Naive thymus-derived CD4-positive, alpha-beta T cell (primary cell): ENCODE measurements at regions not wholly inside any gene's neighbourhood (a gene's known extent, or its start where the extent isn't known, plus 50 kb on each side); places are given as distances from the start of the nearest gene placed in this dataset.

Experiments used
- ATAC-seq: fragments of 150-1000 bp; cut with Tn5 transposase; 2 replicates; pipeline ENCODE4 v1.10.0; 2021; ENCODE audit warnings: mild to moderate bottlenecking, moderate library complexity
- CTCF ChIA-PET: fragments of 350-600 bp; sonication (Branson Sonifier 250); formaldehyde crosslinking; loops from one replicate; lab custom pipeline; 2021; ENCODE audit warnings: antibody characterized with exemption; lab: Charles Lee
- POLR2A ChIA-PET: fragments of 350-600 bp; sonication (Branson Sonifier 250); formaldehyde crosslinking; loops from one replicate; lab custom pipeline; 2021; ENCODE audit warnings: antibody characterized with exemption, inconsistent platforms; lab: Charles Lee
- DNase-seq, 9 donors: peaks; one replicate each; pipeline versions ENCODE4 v3.0.0 to v3.0.0-alpha.2; 2020 to 2022; ENCODE audit warnings: mixed read lengths in 1 of 9
- H3K27ac ChIP-seq: one replicate; pipeline ENCODE4 v1.7.0; 2013; ENCODE audit warnings: mild to moderate bottlenecking, low read depth, low read length, moderate library complexity
- H3K27me3 ChIP-seq, 2 donors: one replicate each; pipeline ENCODE4 v1.7.0; 2013; ENCODE audit warnings: low read length in 2 of 2, mild to moderate bottlenecking in 2 of 2, moderate library complexity in 2 of 2; ENCODE audit not compliant: control insufficient read depth in 2 of 2, insufficient read depth in 2 of 2
- H3K36me3 ChIP-seq, 3 experiments: 1 replicate in 2 of 3; 2 replicates in 1 of 3; pipeline ENCODE4 v1.7.0; 2013; ENCODE audit warnings: low read length in 3 of 3, mild to moderate bottlenecking in 3 of 3, moderate library complexity in 1 of 3; ENCODE audit not compliant: insufficient read depth in 3 of 3, control insufficient read depth in 2 of 3
- H3K4me1 ChIP-seq, 2 donors: one replicate each; pipeline ENCODE4 v1.7.0; 2013; ENCODE audit warnings: low read length in 2 of 2, mild to moderate bottlenecking in 2 of 2, moderate library complexity in 1 of 2; ENCODE audit not compliant: control insufficient read depth in 2 of 2, insufficient read depth in 2 of 2
- H3K4me3 ChIP-seq: 2 replicates; pipeline ENCODE4 v1.7.0; 2013; ENCODE audit warnings: mild to moderate bottlenecking, low read length
- H3K9me3 ChIP-seq, 3 experiments: 1 replicate in 2 of 3; 2 replicates in 1 of 3; pipeline ENCODE4 v1.7.0; 2013; ENCODE audit warnings: low read length in 3 of 3; ENCODE audit not compliant: control insufficient read depth in 2 of 3
- H3K27ac Mint-ChIP-seq, 9 donors: one replicate each; pipeline ENCODE4 v1.8.0; 2020 to 2022; ENCODE audit warnings: mixed read lengths in 9 of 9, mild to moderate bottlenecking in 8 of 9, moderate library complexity in 5 of 9, inconsistent platforms in 2 of 9
- H3K27me3 Mint-ChIP-seq, 5 donors: one replicate each; pipeline ENCODE4 v1.8.0; 2021 to 2022; ENCODE audit warnings: mixed read lengths in 5 of 5, mild to moderate bottlenecking in 1 of 5
- H3K36me3 Mint-ChIP-seq, 5 donors: one replicate each; pipeline ENCODE4 v1.8.0; 2020 to 2022; ENCODE audit warnings: mixed read lengths in 5 of 5, mild to moderate bottlenecking in 3 of 5, inconsistent platforms in 1 of 5
- H3K4me1 Mint-ChIP-seq, 7 donors: one replicate each; pipeline ENCODE4 v1.8.0; 2020 to 2022; ENCODE audit warnings: mixed read lengths in 7 of 7, mild to moderate bottlenecking in 3 of 7, inconsistent platforms in 1 of 7
- H3K4me3 Mint-ChIP-seq, 10 donors: one replicate each; pipeline ENCODE4 v1.8.0; 2020 to 2022; ENCODE audit warnings: mild to moderate bottlenecking in 10 of 10, mixed read lengths in 10 of 10, moderate library complexity in 6 of 10, inconsistent platforms in 2 of 10
- H3K9me3 Mint-ChIP-seq, 11 donors: one replicate each; pipeline ENCODE4 v1.8.0; 2020 to 2022; ENCODE audit warnings: mixed read lengths in 11 of 11, mild to moderate bottlenecking in 4 of 11, inconsistent platforms in 1 of 11, moderate library complexity in 1 of 11
- intact Hi-C, 2 donors: fragments of 100-400 bp; cut with micrococcal nuclease; formaldehyde crosslinking; loops; one replicate each; pipeline ENCODE4 v1.15.1; 2023

DNA sequence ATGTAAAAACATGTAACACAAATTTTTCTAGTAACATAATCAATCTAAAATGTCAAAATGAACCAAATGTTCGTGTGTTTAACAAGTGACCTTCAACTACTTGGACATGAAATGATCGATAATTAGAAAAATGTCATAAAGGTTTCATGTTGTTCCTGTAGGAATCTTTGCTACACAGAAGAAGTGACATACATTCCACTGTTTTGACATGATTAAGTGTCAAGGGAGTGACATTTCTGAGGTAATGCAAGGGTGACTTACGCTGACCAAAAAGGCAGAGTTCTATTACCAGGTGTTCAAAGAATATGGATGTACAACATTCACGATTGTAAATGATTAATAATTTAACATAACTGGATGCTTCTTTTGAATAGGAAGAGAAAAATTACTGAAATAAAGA, 131.1 kb upstream of the ROBO1 start:
- CTCF ChIA-PET, result no interaction called here

DNA sequence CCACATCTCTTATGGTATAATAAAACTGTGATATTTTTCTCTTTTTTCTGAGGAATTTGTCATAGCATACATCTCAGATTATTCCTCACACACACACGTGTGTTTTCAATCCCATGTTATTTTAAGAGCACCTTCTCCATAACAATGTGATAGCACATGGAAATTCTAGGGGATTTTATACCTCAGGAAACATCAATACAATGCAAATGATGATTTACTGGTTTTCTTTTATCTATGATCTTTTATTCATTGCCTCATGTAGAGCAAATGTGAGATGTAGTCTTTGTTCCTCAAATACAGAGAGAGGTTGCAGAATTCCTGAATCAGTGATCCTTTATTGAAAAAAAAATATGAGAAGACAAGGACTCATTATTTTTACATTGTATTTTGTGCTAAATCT, 128.3 kb upstream of the ROBO1 start:
- no peak overlapping the region for H3K27ac ChIP-seq
- POLR2A ChIA-PET, result no interaction called here

More for the DNA sequence above, 131.1 kb upstream of the ROBO1 start:
- Mint-ChIP-seq H3K4me3 (no peak overlapping the region), H3K4me1 (peaks cover 0 to 2% (median 0%) of the 10 kb centered on the region in 7 donors), H3K27ac (no peak overlapping the region), H3K27me3 (no peaks in the 10 kb centered on the region), H3K9me3 (peaks cover 0 to 25% (median 3%) of the 10 kb centered on the region in 11 donors), H3K36me3 (no peaks in the 10 kb centered on the region)
- POLR2A ChIA-PET, result no interaction called here
- H3K4me3 ChIP-seq, result no peak overlapping the region
- DNase-seq (no peak), ATAC-seq (no peak)
- no peak overlapping the region for H3K27ac ChIP-seq
- H3K27me3 ChIP-seq, result no peaks in the 10 kb centered on the region
- H3K36me3 ChIP-seq, result peaks cover 0 to 4% (median 0%) of the 10 kb centered on the region in 3 experiments
- intact Hi-C loops, result no loop called here
- H3K9me3 ChIP-seq, result no peaks in the 10 kb centered on the region
- no peaks in the 10 kb centered on the region for H3K4me1 ChIP-seq

DNA sequence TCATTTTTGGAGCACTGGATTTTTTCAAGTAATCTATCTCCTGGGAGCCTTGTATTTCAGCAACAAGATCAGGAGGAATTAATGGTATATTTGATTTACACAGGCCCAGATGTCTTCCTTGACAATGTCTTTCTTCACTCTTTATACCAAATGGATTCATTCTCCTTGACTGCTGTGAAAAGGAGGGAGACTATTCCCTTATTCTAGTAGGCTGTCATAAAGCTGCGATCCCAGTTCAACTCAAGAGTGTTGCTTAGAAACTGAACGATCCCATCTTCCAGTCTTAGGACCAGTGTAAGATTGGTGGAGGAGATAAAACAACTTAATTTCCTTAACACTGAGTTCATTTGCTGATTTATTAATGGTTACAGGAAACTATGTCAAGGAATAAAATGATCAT, 119.4 kb upstream of the ROBO1 start:
- ChIA-PET CTCF (no interaction called here), POLR2A (no interaction called here)
- no peak overlapping the region for H3K4me3 Mint-ChIP-seq
- peaks cover 0 to 14% (median 3%) of the 10 kb centered on the region in 11 donors for H3K9me3 Mint-ChIP-seq
- Histone ChIP-seq H3K27ac (no peak overlapping the region), H3K36me3 (no peaks in the 10 kb centered on the region), H3K9me3 (no peaks in the 10 kb centered on the region), H3K4me1 (no peaks in the 10 kb centered on the region), H3K4me3 (no peak overlapping the region), H3K27me3 (no peaks in the 10 kb centered on the region)
- no peaks in the 10 kb centered on the region for H3K36me3 Mint-ChIP-seq
- H3K4me1 Mint-ChIP-seq, result no peaks in the 10 kb centered on the region
- no peak for DNase-seq
- intact Hi-C loops, result no loop called here
- no peak overlapping the region for H3K27ac Mint-ChIP-seq
- no peak for ATAC-seq
- H3K27me3 Mint-ChIP-seq, result no peaks in the 10 kb centered on the region

More for the DNA sequence above, 128.3 kb upstream of the ROBO1 start:
- DNase-seq (no peak), ATAC-seq (no peak)
- Mint-ChIP-seq H3K4me1 (peaks cover 0 to 2% (median 0%) of the 10 kb centered on the region in 7 donors), H3K9me3 (peaks cover 0 to 11% (median 3%) of the 10 kb centered on the region in 11 donors), H3K4me3 (no peak overlapping the region), H3K36me3 (no peaks in the 10 kb centered on the region), H3K27me3 (no peaks in the 10 kb centered on the region), H3K27ac (no peak overlapping the region)
- intact Hi-C loops, result no loop called here
- H3K9me3 ChIP-seq, result no peaks in the 10 kb centered on the region
- no peak overlapping the region for H3K4me3 ChIP-seq
- no peaks in the 10 kb centered on the region for H3K27me3 ChIP-seq
- CTCF ChIA-PET, result no interaction called here
- peaks cover 0 to 4% (median 0%) of the 10 kb centered on the region in 3 experiments for H3K36me3 ChIP-seq
- no peaks in the 10 kb centered on the region for H3K4me1 ChIP-seq

DNA sequence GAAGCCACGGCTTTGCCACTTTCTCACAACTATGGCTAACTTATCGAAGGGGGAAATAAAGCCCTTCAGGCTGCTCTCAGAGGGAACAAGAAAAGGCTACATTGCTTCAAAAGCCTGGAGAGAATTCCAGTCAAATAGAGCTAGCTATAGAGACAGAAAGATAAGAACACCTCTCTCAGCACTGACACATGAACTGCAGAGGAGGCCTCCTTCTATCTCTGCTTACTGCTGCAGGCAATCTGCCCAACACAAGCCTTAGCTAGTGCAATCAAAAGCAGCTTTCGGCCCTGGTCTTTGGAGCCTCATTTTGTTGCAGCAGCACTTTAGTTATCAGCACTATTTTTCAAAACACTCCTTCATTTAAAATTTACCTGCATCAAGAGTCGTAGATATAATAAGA, 118.4 kb upstream of the ROBO1 start:
- no peaks in the 10 kb centered on the region for H3K36me3 Mint-ChIP-seq
- intact Hi-C loops, result no loop called here
- no peak overlapping the region for H3K4me3 Mint-ChIP-seq
- DNase-seq (no peak), ATAC-seq (no peak)
- no peaks in the 10 kb centered on the region for H3K27me3 ChIP-seq
- no peak overlapping the region for H3K27ac ChIP-seq
- POLR2A ChIA-PET, result no interaction called here
- H3K4me1 ChIP-seq, result no peaks in the 10 kb centered on the region
- no peaks in the 10 kb centered on the region for H3K4me1 Mint-ChIP-seq
- H3K9me3 ChIP-seq, result no peaks in the 10 kb centered on the region
- no peak overlapping the region for H3K27ac Mint-ChIP-seq
- peaks cover 0 to 16% (median 3%) of the 10 kb centered on the region in 11 donors for H3K9me3 Mint-ChIP-seq
- H3K36me3 ChIP-seq, result no peaks in the 10 kb centered on the region
- CTCF ChIA-PET, result no interaction called here
- no peaks in the 10 kb centered on the region for H3K27me3 Mint-ChIP-seq
- H3K4me3 ChIP-seq, result no peak overlapping the region

DNA sequence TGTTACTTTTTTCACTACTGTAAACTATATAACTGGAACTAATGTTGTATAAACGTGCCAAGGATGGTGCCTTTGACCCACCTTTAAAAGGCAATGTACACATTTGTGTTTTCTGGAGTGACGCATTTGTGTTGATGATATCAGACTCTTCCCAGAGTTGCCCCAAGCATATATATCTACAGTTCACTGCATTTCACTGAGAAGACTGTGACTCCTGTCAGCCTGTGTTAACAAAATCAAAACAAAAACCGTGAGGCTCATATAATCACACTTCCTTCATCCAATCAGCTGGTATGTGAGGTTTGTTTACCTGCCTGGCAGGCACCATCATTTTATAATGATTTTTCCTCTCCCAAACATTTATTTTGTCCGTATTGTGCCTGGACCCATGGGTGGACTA, 117.6 kb upstream of the ROBO1 start:
- no peaks in the 10 kb centered on the region for H3K4me1 Mint-ChIP-seq
- ATAC-seq (no peak), DNase-seq (no peak)
- Histone ChIP-seq H3K36me3 (no peaks in the 10 kb centered on the region), H3K9me3 (no peaks in the 10 kb centered on the region), H3K4me3 (no peak overlapping the region), H3K27me3 (no peaks in the 10 kb centered on the region), H3K4me1 (no peaks in the 10 kb centered on the region), H3K27ac (no peak overlapping the region)
- peaks cover 0 to 22% (median 3%) of the 10 kb centered on the region in 11 donors for H3K9me3 Mint-ChIP-seq
- ChIA-PET POLR2A (no interaction called here), CTCF (no interaction called here)
- no peaks in the 10 kb centered on the region for H3K36me3 Mint-ChIP-seq
- intact Hi-C loops, result no loop called here
- no peak overlapping the region for H3K27ac Mint-ChIP-seq
- no peak overlapping the region for H3K4me3 Mint-ChIP-seq
- no peaks in the 10 kb centered on the region for H3K27me3 Mint-ChIP-seq

DNA sequence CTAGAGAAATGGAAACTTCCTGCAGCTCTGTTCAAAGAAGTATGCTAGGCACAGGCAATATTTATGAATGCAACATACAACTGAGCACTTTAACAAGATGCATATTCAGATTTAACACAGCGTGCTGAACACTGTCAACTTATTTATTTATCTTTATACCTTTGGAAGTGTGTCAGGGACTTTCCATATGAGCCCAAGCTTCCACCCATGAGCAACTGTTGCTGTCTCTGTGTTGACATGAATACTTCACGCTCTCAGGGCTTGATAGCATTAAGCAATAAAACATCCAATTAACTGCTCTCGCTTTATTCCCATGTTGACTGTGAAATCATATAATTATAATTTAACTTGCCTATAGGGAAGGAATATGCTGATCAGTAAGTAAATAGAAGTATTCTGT, 116.6 kb upstream of the ROBO1 start:
- no peaks in the 10 kb centered on the region for H3K4me1 ChIP-seq
- H3K9me3 Mint-ChIP-seq, result peaks cover 0 to 19% (median 3%) of the 10 kb centered on the region in 11 donors
- ChIA-PET CTCF (no interaction called here), POLR2A (no interaction called here)
- no peaks in the 10 kb centered on the region for H3K36me3 ChIP-seq
- H3K4me3 ChIP-seq, result no peak overlapping the region
- H3K36me3 Mint-ChIP-seq, result no peaks in the 10 kb centered on the region
- H3K4me3 Mint-ChIP-seq, result no peak overlapping the region
- no peak for ATAC-seq
- no peak overlapping the region for H3K27ac ChIP-seq
- no peak overlapping the region for H3K27ac Mint-ChIP-seq
- no peaks in the 10 kb centered on the region for H3K27me3 Mint-ChIP-seq
- no peaks in the 10 kb centered on the region for H3K9me3 ChIP-seq
- H3K4me1 Mint-ChIP-seq, result no peaks in the 10 kb centered on the region
- H3K27me3 ChIP-seq, result no peaks in the 10 kb centered on the region
- intact Hi-C loops, result no loop called here
- no peak for DNase-seq

DNA sequence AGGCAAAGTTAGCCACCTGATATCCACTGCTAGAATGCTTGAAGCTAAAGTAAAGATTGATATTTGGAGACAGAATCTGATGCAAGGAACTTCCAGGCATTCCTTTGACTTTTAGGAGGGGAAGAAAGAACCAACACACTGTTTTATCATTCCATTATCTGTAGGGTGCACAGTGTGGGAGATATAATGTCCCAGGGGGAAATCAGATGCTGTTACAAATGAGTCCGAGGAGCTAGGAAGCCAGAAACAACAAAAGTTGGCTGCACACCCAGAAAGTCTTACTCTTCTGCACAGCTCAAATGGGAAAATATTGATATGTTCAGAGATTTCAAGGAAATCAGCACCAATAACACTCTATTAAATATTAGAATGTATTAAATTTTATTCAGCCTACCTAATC, 113.6 kb upstream of the ROBO1 start:
- no peak for ATAC-seq

More for the DNA sequence above, 113.6 kb upstream of the ROBO1 start:
- no peak overlapping the region for H3K4me3 Mint-ChIP-seq
- no peaks in the 10 kb centered on the region for H3K36me3 Mint-ChIP-seq
- Histone ChIP-seq H3K27ac (no peak overlapping the region), H3K4me3 (no peak overlapping the region), H3K27me3 (no peaks in the 10 kb centered on the region), H3K4me1 (no peaks in the 10 kb centered on the region), H3K9me3 (no peaks in the 10 kb centered on the region), H3K36me3 (no peaks in the 10 kb centered on the region)
- ChIA-PET CTCF (no interaction called here), POLR2A (no interaction called here)
- no peaks in the 10 kb centered on the region for H3K27me3 Mint-ChIP-seq
- no peak for DNase-seq
- H3K4me1 Mint-ChIP-seq, result no peaks in the 10 kb centered on the region
- peaks cover 0 to 18% (median 5%) of the 10 kb centered on the region in 11 donors for H3K9me3 Mint-ChIP-seq
- intact Hi-C loops, result no loop called here
- no peak overlapping the region for H3K27ac Mint-ChIP-seq
